ENCODE measurements at regions not wholly inside any gene's neighbourhood (a gene's known extent, or its start where the extent isn't known, plus 50 kb on each side); places are given as distances from the start of the nearest gene placed in this dataset.

- TF ChIP-seq, protein P1, sequence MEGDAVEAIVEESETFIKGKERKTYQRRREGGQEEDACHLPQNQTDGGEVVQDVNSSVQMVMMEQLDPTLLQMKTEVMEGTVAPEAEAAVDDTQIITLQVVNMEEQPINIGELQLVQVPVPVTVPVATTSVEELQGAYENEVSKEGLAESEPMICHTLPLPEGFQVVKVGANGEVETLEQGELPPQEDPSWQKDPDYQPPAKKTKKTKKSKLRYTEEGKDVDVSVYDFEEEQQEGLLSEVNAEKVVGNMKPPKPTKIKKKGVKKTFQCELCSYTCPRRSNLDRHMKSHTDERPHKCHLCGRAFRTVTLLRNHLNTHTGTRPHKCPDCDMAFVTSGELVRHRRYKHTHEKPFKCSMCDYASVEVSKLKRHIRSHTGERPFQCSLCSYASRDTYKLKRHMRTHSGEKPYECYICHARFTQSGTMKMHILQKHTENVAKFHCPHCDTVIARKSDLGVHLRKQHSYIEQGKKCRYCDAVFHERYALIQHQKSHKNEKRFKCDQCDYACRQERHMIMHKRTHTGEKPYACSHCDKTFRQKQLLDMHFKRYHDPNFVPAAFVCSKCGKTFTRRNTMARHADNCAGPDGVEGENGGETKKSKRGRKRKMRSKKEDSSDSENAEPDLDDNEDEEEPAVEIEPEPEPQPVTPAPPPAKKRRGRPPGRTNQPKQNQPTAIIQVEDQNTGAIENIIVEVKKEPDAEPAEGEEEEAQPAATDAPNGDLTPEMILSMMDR (IDR thresholded peaks at IDR 0.05; ENCODE audit: low read depth, low read length, poor library complexity, severe bottlenecking), result no peak
- TF ChIP-seq EZH2phosphoT487 (IDR thresholded peaks at IDR 0.05; ENCODE audit: borderline replicate concordance, low read length), result no peak
Observed at GRCh38 chr16:75942351-75942750, 216.1 kb upstream of the CPHXL start.
